Large intestine (tissue), 3 donors: ENCODE measurements at regions not wholly inside any gene's neighbourhood (a gene's known extent, or its start where the extent isn't known, plus 50 kb on each side); places are given as distances from the start of the nearest gene placed in this dataset.

ENCODE experiments used
- DNase-seq, 2 donors: peaks; one replicate each; pipeline versions ENCODE4 v3.0.0 to v3.0.0-alpha.2; 2013
- H3K27ac ChIP-seq: one replicate; pipeline ENCODE4 v1.5.1; 2013; ENCODE audit warnings: low read length
- H3K27me3 ChIP-seq: 2 replicates; pipeline ENCODE4 v1.6.1; 2013; ENCODE audit warnings: low read length; ENCODE audit not compliant: control insufficient read depth, insufficient read depth
- H3K36me3 ChIP-seq: 2 replicates; pipeline ENCODE4 v1.6.1; 2013; ENCODE audit warnings: low read length; ENCODE audit not compliant: control insufficient read depth, insufficient read depth
- H3K4me1 ChIP-seq: one replicate; pipeline ENCODE4 v1.6.1; 2013; ENCODE audit warnings: low read length; ENCODE audit not compliant: control insufficient read depth, insufficient read depth
- H3K4me3 ChIP-seq: one replicate; pipeline ENCODE4 v1.5.1; 2013; ENCODE audit warnings: low read length
- H3K9me3 ChIP-seq: one replicate; pipeline ENCODE4 v1.6.1; 2013; ENCODE audit warnings: mild to moderate bottlenecking, low read depth, low read length, moderate library complexity; ENCODE audit not compliant: control insufficient read depth
- WGBS: methylation state at CpG from one replicate; pipeline ENCODE4 v1.1.5; 2013; ENCODE audit warnings: low lambda C conversion rate; ENCODE audit not compliant: insufficient coverage; 5-methylcytosine and 5-hydroxymethylcytosine counted together

DNA sequence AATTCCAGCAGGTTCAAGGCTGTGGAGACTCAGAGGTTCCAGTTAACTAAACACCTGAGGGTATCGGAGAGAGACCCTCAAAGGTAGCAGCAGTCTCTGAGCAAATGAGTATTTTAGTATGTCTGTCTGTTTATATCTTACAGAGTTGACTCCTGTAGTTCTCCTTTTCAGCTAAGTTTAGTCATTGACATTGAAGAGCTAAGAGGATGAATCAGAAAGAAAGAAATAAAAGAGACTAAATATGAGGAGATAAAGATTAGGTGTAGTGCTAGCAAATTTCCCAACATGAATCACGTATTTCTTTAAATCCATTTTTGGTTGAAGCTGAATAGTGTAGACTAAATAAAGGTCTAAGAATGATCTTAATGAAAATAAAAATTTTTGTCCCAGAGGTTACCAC is 474.0 kb upstream of the RGMB start:
- Histone ChIP-seq H3K27ac (no peak overlapping the region), H3K4me3 (no peak overlapping the region), H3K36me3 (no peaks in the 10 kb centered on the region), H3K9me3 (no peaks in the 10 kb centered on the region), H3K27me3 (no peaks in the 10 kb centered on the region), H3K4me1 (no peaks in the 10 kb centered on the region)
- 100% methylated on average over 2 of the region's 2 CpGs for WGBS
- no peak for DNase-seq

DNA sequence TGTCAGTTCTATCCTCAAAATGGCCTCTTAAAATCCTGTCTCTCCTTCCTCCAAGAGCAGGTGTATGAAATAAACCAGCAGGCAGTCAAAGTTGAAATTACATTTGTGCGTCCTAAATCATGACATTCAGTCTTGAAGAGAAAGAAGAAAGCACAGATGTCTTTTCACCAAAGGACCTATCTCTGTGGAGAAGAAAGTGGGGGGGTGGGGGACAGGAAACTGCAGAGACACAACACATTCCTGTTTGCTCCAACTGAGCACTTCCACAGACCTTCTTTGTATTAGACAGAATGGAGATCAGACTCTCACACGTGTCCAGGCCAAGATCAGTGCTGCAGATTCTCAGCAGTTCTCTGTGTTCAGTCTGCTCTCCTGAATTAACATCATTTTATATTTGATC is 471.9 kb upstream of the RGMB start:
- no peaks in the 10 kb centered on the region for H3K36me3 ChIP-seq
- H3K9me3 ChIP-seq = no peaks in the 10 kb centered on the region
- H3K27me3 ChIP-seq = no peaks in the 10 kb centered on the region
- no peaks in the 10 kb centered on the region for H3K4me1 ChIP-seq
- no peak overlapping the region for H3K4me3 ChIP-seq
- H3K27ac ChIP-seq = no peak overlapping the region
- no CpG with 5 or more reads among the region's 2 CpGs for WGBS
- DNase-seq = no peak

DNA sequence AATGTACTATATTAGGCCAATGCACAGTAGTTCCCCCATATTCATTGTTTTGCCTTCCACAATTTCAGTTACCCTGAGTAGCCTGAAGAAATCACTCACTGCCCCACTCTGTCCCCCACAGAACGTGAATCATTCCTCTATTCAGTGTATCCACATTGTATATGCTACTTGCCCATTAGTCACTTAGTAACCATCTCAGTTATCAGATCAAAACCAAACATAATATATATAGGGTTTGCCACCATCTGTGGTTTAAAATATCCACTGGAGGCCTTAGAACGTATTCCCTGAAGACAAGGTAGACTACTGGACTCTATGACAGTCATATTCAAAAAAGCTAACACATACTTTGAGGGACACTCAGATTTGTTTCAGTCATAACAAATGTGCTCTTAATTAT is 465.7 kb upstream of the RGMB start:
- no peaks in the 10 kb centered on the region for H3K36me3 ChIP-seq
- H3K4me3 ChIP-seq = no peak overlapping the region
- no peaks in the 10 kb centered on the region for H3K4me1 ChIP-seq
- no CpG with 5 or more reads among the region's 2 CpGs for WGBS
- no peaks in the 10 kb centered on the region for H3K9me3 ChIP-seq
- no peaks in the 10 kb centered on the region for H3K27me3 ChIP-seq
- DNase-seq = no peak
- H3K27ac ChIP-seq = no peak overlapping the region

DNA sequence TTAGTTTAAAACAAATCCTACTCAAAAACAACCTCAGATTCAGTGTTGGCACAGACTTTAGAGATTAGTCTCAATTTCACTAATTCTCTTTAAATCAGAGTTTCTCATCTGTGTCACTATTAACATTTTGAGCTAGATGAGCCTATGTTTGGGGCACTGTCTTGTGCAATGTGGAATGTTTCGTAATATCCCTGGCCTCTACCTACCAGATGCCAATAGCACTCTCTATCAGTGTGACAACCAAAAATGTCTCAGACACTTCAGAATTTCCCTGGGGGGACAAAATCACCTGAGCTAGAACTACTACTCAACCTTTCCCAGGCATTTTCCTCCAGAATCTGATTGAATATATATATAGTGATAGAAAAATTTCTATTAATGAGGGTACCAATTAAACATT is 465.2 kb upstream of the RGMB start:
- no peaks in the 10 kb centered on the region for H3K27me3 ChIP-seq
- no CpG with 5 or more reads among the region's 1 CpG for WGBS
- H3K27ac ChIP-seq = no peak overlapping the region
- H3K9me3 ChIP-seq = no peaks in the 10 kb centered on the region
- H3K36me3 ChIP-seq = no peaks in the 10 kb centered on the region
- DNase-seq = no peak
- H3K4me3 ChIP-seq = no peak overlapping the region
- H3K4me1 ChIP-seq = no peaks in the 10 kb centered on the region

DNA sequence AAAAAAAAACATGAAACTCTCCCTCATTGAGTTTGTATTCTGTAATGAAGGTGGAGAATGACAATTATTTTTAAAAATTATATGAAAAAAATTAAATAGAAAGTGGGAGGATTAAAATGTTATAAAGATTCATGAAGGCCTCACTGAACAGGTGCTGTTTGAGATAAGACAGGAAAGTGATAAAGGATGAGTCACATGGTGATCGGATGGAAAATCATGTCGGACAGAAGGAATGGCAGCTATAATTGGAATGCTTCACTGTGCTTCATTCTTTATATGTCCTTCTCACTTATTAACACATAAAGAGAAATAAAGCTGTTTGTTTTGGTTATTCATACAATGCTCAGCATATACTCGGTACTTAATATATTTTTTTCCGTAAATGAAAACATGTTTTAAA is 464.5 kb upstream of the RGMB start:
- no peaks in the 10 kb centered on the region for H3K27me3 ChIP-seq
- no peaks in the 10 kb centered on the region for H3K4me1 ChIP-seq
- H3K9me3 ChIP-seq = no peaks in the 10 kb centered on the region
- H3K36me3 ChIP-seq = no peaks in the 10 kb centered on the region
- WGBS = 78% methylated on average over 4 of the region's 4 CpGs
- no peak for DNase-seq
- H3K27ac ChIP-seq = no peak overlapping the region
- no peak overlapping the region for H3K4me3 ChIP-seq

DNA sequence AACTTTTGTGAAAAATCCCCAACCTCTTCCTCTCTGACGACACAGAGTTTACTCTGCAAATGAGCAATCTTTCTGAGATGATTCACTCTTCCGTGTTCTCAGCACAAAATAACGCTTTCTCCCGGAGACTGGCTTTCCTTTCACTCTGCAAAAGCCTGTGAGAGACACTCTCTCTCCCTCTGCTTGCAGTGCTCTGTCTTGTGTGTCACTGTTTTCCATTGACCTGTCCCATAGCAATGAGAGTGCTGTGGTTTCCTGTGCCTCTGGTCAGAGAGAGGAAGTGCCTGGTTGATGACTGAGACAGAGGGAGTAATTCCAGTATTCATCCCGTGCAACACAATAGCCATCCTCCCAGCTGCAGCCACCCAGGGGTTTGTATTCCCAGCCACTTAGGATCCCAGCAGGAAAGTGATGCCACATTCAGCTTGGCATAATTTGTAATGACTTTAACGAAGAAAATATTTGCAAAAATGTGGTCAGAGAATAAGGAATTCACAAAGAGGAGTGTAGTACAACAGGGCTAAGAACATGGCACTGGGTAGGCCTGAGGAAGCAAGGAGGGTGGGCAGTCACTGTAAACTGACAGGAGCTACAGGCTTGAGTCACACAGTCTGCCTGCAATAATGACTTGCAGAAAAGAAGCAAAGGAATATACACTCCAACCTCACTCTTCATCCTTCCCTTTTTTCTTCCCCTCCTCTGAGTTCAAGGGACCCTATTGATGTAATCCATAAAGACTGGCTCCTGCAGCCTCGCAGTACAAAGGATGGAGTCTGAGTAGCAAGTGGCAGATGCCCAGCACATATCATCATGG is 463.5 kb upstream of the RGMB start:
- no peaks in the 10 kb centered on the region for H3K4me1 ChIP-seq
- no peaks in the 10 kb centered on the region for H3K9me3 ChIP-seq
- no peak overlapping the region for H3K27ac ChIP-seq
- 58% methylated on average over 2 of the region's 7 CpGs for WGBS
- H3K27me3 ChIP-seq = no peaks in the 10 kb centered on the region
- no peak overlapping the region for H3K4me3 ChIP-seq
- no peak for DNase-seq
- H3K36me3 ChIP-seq = no peaks in the 10 kb centered on the region

DNA sequence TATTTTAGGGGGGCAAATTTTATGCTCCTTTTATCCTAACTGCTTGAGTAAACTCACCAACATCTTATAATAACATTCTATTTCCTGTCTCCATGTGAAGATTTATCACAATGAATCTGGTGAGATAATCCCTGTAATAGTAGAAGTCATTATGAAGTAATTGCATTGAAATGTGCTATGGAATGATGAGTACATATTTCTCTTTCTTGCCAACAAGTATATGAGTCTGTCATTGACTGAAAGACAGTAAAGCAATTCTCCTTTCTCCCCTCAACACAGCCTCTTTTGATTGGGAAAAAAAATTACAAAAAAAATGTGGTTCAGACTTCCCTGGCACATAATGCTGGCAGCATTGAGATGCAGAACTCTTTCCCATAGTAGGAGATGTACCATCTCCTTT is 459.2 kb upstream of the RGMB start:
- Histone ChIP-seq H3K27ac (no peak overlapping the region), H3K4me3 (no peak overlapping the region), H3K27me3 (no peaks in the 10 kb centered on the region), H3K9me3 (no peaks in the 10 kb centered on the region), H3K36me3 (no peaks in the 10 kb centered on the region), H3K4me1 (no peaks in the 10 kb centered on the region)
- no peak for DNase-seq

DNA sequence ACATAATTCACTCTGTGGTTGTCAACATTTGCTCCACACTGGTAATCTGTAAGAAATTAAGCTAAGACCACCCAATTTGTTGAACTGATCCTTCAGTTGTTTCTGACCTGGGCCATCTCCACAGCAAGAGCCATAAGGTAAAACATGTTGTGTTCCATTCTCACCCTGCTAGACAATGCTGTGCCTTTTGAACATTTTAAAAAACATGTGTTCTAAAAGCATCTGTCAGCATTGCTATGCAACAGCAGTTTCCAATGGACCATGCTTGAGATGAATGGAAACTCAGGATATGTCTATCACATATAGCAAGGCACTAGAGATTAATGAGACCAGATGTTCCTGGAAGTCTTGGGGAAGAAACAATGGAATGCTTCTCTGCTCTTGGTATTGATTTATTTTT is 455.1 kb upstream of the RGMB start:
- no peaks in the 10 kb centered on the region for H3K36me3 ChIP-seq
- H3K4me3 ChIP-seq = no peak overlapping the region

DNA sequence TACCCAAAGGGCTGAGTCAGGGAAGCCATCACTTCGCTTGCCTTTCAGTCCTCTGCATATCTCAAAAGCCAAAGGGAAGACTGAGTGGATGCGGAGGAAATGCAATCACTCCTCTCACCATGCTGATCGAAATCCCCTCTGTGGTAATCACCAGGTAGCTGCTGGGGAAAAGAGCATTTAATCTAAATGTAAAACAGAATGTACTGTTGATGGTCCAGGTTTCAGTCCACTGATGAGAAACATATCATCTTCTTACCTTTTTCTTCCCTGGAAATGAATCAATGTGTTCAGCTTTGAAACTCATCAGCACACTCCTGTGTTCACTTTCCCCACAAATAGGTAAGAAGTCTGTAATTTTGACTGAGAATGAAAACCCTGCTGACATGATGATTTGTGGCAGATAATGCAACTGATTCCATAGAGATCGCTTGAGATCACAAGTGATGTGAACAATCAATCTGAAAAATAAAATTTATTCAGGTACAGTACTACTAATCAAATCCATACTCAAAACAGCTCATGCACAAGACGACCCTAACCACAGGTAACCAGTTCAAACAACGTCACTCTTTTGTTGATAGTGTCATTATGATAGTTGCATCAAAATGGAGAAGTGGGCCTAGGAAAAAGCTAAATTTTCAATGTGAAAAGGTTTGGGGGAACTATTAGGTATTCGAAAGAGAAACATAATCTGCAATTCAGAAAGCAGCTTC is 454.0 kb upstream of the RGMB start:
- Histone ChIP-seq H3K27ac (no peak overlapping the region), H3K4me3 (no peak overlapping the region), H3K27me3 (no peaks in the 10 kb centered on the region), H3K9me3 (no peaks in the 10 kb centered on the region), H3K36me3 (no peaks in the 10 kb centered on the region), H3K4me1 (no peaks in the 10 kb centered on the region)
- DNase-seq = no peak
- WGBS = 100% methylated on average over 1 of the region's 7 CpGs

More for the DNA sequence above, 455.1 kb upstream of the RGMB start:
- H3K4me1 ChIP-seq = no peaks in the 10 kb centered on the region
- H3K9me3 ChIP-seq = no peaks in the 10 kb centered on the region
- no peak overlapping the region for H3K27ac ChIP-seq
- no peaks in the 10 kb centered on the region for H3K27me3 ChIP-seq
- DNase-seq = no peak

DNA sequence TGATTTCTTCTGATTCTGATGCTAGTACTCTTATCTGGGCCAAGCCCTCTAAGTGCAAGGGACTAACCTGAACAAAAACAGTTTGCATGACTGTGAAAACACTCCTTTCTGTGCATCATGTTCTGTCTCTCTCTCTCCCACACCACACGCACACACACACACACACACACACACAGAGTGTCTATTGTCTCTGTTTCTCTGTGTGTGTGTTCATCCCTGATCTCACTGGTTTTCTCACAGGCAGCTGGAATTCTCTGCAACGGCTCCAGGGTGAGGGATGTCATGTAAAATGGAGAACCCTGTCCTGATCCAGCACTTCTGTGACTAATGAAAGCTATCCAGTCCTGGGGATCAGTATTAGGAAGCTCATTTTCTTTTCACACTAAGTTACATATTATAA is 453.1 kb upstream of the RGMB start:
- no peak for DNase-seq
- no peaks in the 10 kb centered on the region for H3K9me3 ChIP-seq
- no peaks in the 10 kb centered on the region for H3K4me1 ChIP-seq
- no peaks in the 10 kb centered on the region for H3K27me3 ChIP-seq
- H3K27ac ChIP-seq = no peak overlapping the region
- no CpG with 5 or more reads among the region's 2 CpGs for WGBS
- no peaks in the 10 kb centered on the region for H3K36me3 ChIP-seq
- no peak overlapping the region for H3K4me3 ChIP-seq

DNA sequence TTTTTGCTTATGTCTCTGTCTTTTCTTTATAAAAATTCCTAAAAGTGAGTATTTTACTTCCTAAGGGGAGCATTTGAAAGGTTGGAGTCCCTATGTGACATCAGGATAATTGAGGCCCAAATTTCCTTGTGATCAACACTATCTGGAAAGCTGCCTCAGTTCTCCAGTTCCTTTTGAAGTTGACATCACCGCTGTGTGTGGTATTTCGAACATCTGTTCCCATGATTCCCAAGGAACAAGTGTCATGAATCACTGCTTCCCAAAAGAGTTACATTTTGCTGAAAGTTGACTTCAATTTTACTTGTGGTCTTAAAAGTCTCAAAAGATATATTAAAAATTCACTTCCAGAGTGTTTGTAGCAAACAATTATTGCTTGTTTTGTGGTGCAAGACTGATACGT is 452.1 kb upstream of the RGMB start:
- H3K27me3 ChIP-seq = no peaks in the 10 kb centered on the region
- no peak overlapping the region for H3K4me3 ChIP-seq
- H3K36me3 ChIP-seq = no peaks in the 10 kb centered on the region
- no peak for DNase-seq
- no peaks in the 10 kb centered on the region for H3K9me3 ChIP-seq
- H3K4me1 ChIP-seq = no peaks in the 10 kb centered on the region
- H3K27ac ChIP-seq = no peak overlapping the region
- WGBS = 100% methylated on average over 2 of the region's 3 CpGs
